ENCODE measurements at regions not wholly inside any gene's neighbourhood (a gene's known extent, or its start where the extent isn't known, plus 50 kb on each side); places are given as distances from the start of the nearest gene placed in this dataset.

GRCh38 chr3:25945366-25945765, 155.5 kb downstream of the OXSM start:
- TF ChIP-seq, protein P1, sequence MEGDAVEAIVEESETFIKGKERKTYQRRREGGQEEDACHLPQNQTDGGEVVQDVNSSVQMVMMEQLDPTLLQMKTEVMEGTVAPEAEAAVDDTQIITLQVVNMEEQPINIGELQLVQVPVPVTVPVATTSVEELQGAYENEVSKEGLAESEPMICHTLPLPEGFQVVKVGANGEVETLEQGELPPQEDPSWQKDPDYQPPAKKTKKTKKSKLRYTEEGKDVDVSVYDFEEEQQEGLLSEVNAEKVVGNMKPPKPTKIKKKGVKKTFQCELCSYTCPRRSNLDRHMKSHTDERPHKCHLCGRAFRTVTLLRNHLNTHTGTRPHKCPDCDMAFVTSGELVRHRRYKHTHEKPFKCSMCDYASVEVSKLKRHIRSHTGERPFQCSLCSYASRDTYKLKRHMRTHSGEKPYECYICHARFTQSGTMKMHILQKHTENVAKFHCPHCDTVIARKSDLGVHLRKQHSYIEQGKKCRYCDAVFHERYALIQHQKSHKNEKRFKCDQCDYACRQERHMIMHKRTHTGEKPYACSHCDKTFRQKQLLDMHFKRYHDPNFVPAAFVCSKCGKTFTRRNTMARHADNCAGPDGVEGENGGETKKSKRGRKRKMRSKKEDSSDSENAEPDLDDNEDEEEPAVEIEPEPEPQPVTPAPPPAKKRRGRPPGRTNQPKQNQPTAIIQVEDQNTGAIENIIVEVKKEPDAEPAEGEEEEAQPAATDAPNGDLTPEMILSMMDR (IDR thresholded peaks at IDR 0.05 in 2 of 3, conservative IDR thresholded peaks at IDR 0.05 in 1 of 3; ENCODE audit: control insufficient read depth in 2 of 3, extremely low read depth in 1 of 3, insufficient read depth in 1 of 3, low read depth in 3 of 3, low read length in 3 of 3) = no peak
- TF ChIP-seq POLR2A (IDR thresholded peaks at IDR 0.05; ENCODE audit: low read depth, low read length) (no peak), ZNF274 (IDR thresholded peaks at IDR 0.05; ENCODE audit: insufficient read depth, insufficient read length) (no peak), CREM (IDR thresholded peaks at IDR 0.05; ENCODE audit: low read depth) (no peak), SP1 (IDR thresholded peaks at IDR 0.05; ENCODE audit: low read depth, low read length) (no peak)
- TF ChIP-seq, protein P2, sequence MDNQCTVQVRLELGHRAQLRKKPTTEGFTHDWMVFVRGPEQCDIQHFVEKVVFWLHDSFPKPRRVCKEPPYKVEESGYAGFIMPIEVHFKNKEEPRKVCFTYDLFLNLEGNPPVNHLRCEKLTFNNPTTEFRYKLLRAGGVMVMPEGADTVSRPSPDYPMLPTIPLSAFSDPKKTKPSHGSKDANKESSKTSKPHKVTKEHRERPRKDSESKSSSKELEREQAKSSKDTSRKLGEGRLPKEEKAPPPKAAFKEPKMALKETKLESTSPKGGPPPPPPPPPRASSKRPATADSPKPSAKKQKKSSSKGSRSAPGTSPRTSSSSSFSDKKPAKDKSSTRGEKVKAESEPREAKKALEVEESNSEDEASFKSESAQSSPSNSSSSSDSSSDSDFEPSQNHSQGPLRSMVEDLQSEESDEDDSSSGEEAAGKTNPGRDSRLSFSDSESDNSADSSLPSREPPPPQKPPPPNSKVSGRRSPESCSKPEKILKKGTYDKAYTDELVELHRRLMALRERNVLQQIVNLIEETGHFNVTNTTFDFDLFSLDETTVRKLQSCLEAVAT (IDR thresholded peaks at IDR 0.05) = no peak
